Suppressor macrophage (primary cell): ENCODE measurements at regions not wholly inside any gene's neighbourhood (a gene's known extent, or its start where the extent isn't known, plus 50 kb on each side); places are given as distances from the start of the nearest gene placed in this dataset.
"Not testable (repeated sequence)": the region's sequence is repeated elsewhere in the genome, so short reads cannot be mapped to it uniquely, and the experiment has no call there.

Experiments
- DNase-seq, 4 experiments: peaks; one replicate each; pipeline ENCODE4 v3.0.0-alpha.2; 2020 to 2022

GRCh38 chrY:21034151-21035061 lies 278.5 kb downstream of the RPS4Y2 start:
- DNase-seq: peak; percentile 1 to 37 (median 27)

GRCh38 chrY:21037398-21037797 lies 281.5 kb downstream of the RPS4Y2 start:
- not testable (repeated sequence) for DNase-seq

GRCh38 chrY:21039811-21040210 lies 283.9 kb downstream of the RPS4Y2 start:
- DNase-seq: no peak

GRCh38 chrY:21040711-21041110 lies 284.8 kb downstream of the RPS4Y2 start:
- not testable (repeated sequence) for DNase-seq

- DNase-seq: peak in 3 of 4 experiments; percentile 19 to 44 (median 24)
Measured at GRCh38 chrY:21073079-21073478, 317.2 kb downstream of the RPS4Y2 start.

- peak; percentile 38 to 71 (median 64) for DNase-seq
Measured at GRCh38 chrY:21073641-21074260, 317.8 kb downstream of the RPS4Y2 start.

GRCh38 chrY:21075658-21076057 lies 319.8 kb downstream of the RPS4Y2 start:
- no peak for DNase-seq

GRCh38 chrY:21079670-21080069 lies 323.8 kb downstream of the RPS4Y2 start:
- DNase-seq: no peak

GRCh38 chrY:21081640-21082611 lies 326.0 kb downstream of the RPS4Y2 start:
- DNase-seq: peak in 2 of 4 experiments; percentile 14 to 18

- DNase-seq: no peak
Measured at GRCh38 chrY:21082639-21083038, 326.7 kb downstream of the RPS4Y2 start.

- DNase-seq: peak in 1 of 4 experiments; percentile 1
Measured at GRCh38 chrY:21091909-21092308, 336.0 kb downstream of the RPS4Y2 start.

- no peak for DNase-seq
Measured at GRCh38 chrY:21102507-21102906, 346.6 kb downstream of the RPS4Y2 start.

GRCh38 chrY:21103885-21104284 lies 348.0 kb downstream of the RPS4Y2 start:
- no peak for DNase-seq

- no peak for DNase-seq
Measured at GRCh38 chrY:21105529-21105928, 349.6 kb downstream of the RPS4Y2 start.

- no peak for DNase-seq
Measured at GRCh38 chrY:21111313-21111712, 355.4 kb downstream of the RPS4Y2 start.

- DNase-seq: peak in 2 of 4 experiments; percentile 2 to 22
Measured at GRCh38 chrY:21121065-21121464, 365.2 kb downstream of the RPS4Y2 start.

GRCh38 chrY:21135591-21135990 lies 375.5 kb upstream of the RBMY1B start:
- DNase-seq: no peak

- DNase-seq: no peak
Measured at GRCh38 chrY:21138056-21138758, 372.9 kb upstream of the RBMY1B start.

- no peak for DNase-seq
Measured at GRCh38 chrY:21146331-21146730, 364.8 kb upstream of the RBMY1B start.

GRCh38 chrY:21149971-21150370 lies 361.2 kb upstream of the RBMY1B start:
- DNase-seq: no peak

- no peak for DNase-seq
Measured at GRCh38 chrY:21169821-21170220, 341.3 kb upstream of the RBMY1B start.
